Hippocampal formation (tissue), 2 donors: ENCODE measurements at regions not wholly inside any gene's neighbourhood (a gene's known extent, or its start where the extent isn't known, plus 50 kb on each side); places are given as distances from the start of the nearest gene placed in this dataset.

Source experiments
- DNase-seq, 2 donors: peaks; one replicate each; lab custom pipeline; 2025; lab: John Stamatoyannopoulos, UW

GRCh38 chr9:551986-552929, 289.2 kb upstream of the DMRT1 start:
- DNase-seq = no peak

GRCh38 chr9:555493-555892, 286.0 kb upstream of the DMRT1 start:
- no peak for DNase-seq

- DNase-seq = no peak
Measured at GRCh38 chr9:556199-556598, 285.3 kb upstream of the DMRT1 start.

- no peak for DNase-seq
Measured at GRCh38 chr9:556675-557074, 284.8 kb upstream of the DMRT1 start.

- DNase-seq = no peak
Measured at GRCh38 chr9:557601-558201, 283.8 kb upstream of the DMRT1 start.

- DNase-seq = no peak
Measured at GRCh38 chr9:561427-561826, 280.1 kb upstream of the DMRT1 start.

- peak in 1 of 2 donors; percentile 92 for DNase-seq
Measured at GRCh38 chr9:563200-563599, 278.3 kb upstream of the DMRT1 start.

GRCh38 chr9:565528-565927, 276.0 kb upstream of the DMRT1 start:
- no peak for DNase-seq

- DNase-seq = no peak
Measured at GRCh38 chr9:567128-567746, 274.3 kb upstream of the DMRT1 start.

- DNase-seq = no peak
Measured at GRCh38 chr9:567747-568305, 273.7 kb upstream of the DMRT1 start.

GRCh38 chr9:569296-569695, 272.2 kb upstream of the DMRT1 start:
- DNase-seq = no peak

GRCh38 chr9:570187-570586, 271.3 kb upstream of the DMRT1 start:
- no peak for DNase-seq

- no peak for DNase-seq
Measured at GRCh38 chr9:571066-571465, 270.4 kb upstream of the DMRT1 start.

- no peak for DNase-seq
Measured at GRCh38 chr9:571741-572140, 269.8 kb upstream of the DMRT1 start.

GRCh38 chr9:573691-574410, 267.6 kb upstream of the DMRT1 start:
- no peak for DNase-seq

GRCh38 chr9:575139-575538, 266.4 kb upstream of the DMRT1 start:
- DNase-seq = no peak

GRCh38 chr9:580652-581342, 260.7 kb upstream of the DMRT1 start:
- no peak for DNase-seq

- no peak for DNase-seq
Measured at GRCh38 chr9:581673-582497, 259.6 kb upstream of the DMRT1 start.

- DNase-seq = no peak
Measured at GRCh38 chr9:582775-583174, 258.7 kb upstream of the DMRT1 start.

- DNase-seq = no peak
Measured at GRCh38 chr9:587527-587926, 254.0 kb upstream of the DMRT1 start.
